WTC11 (cell line): ENCODE measurements at regions not wholly inside any gene's neighbourhood (a gene's known extent, or its start where the extent isn't known, plus 50 kb on each side); places are given as distances from the start of the nearest gene placed in this dataset.

Experiments used
- GTF2I ChIP-seq: fragments of 250-450 bp; sonication (Bioruptor Pico); conservative IDR thresholded peaks from 2 replicates; pipeline ENCODE4 v1.4.0; 2021; ENCODE audit warnings: mild to moderate bottlenecking
- NFE2L1 ChIP-seq: sonication (generic); formaldehyde crosslinking; IDR thresholded peaks from 2 replicates; pipeline ENCODE4 v1.8.1; 2023; ENCODE audit warnings: missing genetic modification reagents
- NR1H2 ChIP-seq: sonication (generic); formaldehyde crosslinking; IDR thresholded peaks from 2 replicates; pipeline ENCODE4 v1.9.0; 2021; ENCODE audit warnings: mild to moderate bottlenecking, moderate library complexity, missing genetic modification reagents
- SP1 ChIP-seq: sonication (generic); formaldehyde crosslinking; conservative IDR thresholded peaks from 2 replicates; pipeline ENCODE4 v1.8.1; 2022; ENCODE audit warnings: missing genetic modification reagents
- TEAD4 ChIP-seq: sonication (generic); formaldehyde crosslinking; IDR thresholded peaks from 2 replicates; pipeline ENCODE4 v1.8.0; 2022; ENCODE audit warnings: mild to moderate bottlenecking, missing genetic modification reagents
- ZNF232 ChIP-seq: sonication (generic); formaldehyde crosslinking; IDR thresholded peaks from 2 replicates; pipeline ENCODE4 v1.8.0; 2022; ENCODE audit warnings: mild to moderate bottlenecking, missing genetic modification reagents
- TF ChIP-seq, protein P1 (sequence below): fragments of 200-600 bp; IDR thresholded peaks from 2 replicates; pipeline ENCODE4 v1.8.0; 2022; ENCODE audit warnings: antibody characterized with exemption
- TF ChIP-seq, protein P2 (sequence below): sonication (generic); formaldehyde crosslinking; IDR thresholded peaks from 2 replicates; pipeline ENCODE4 v1.8.1; 2023; ENCODE audit warnings: mild to moderate bottlenecking, missing genetic modification reagents, borderline replicate concordance
- TF ChIP-seq, protein P3 (sequence below): sonication (generic); formaldehyde crosslinking; IDR thresholded peaks from 2 replicates; pipeline ENCODE4 v1.8.0; 2023; ENCODE audit warnings: mild to moderate bottlenecking, missing genetic modification reagents
- TF ChIP-seq, protein P4 (sequence below): sonication (generic); formaldehyde crosslinking; IDR thresholded peaks from 2 replicates; pipeline ENCODE4 v1.8.0; 2022; ENCODE audit warnings: mild to moderate bottlenecking, missing genetic modification reagents
- TF ChIP-seq, protein P5 (sequence below): sonication (generic); formaldehyde crosslinking; IDR thresholded peaks from 2 replicates; pipeline ENCODE4 v1.8.1; 2023; ENCODE audit warnings: mild to moderate bottlenecking, missing genetic modification reagents, moderate library complexity
- TF ChIP-seq, protein P6 (sequence below): sonication (generic); formaldehyde crosslinking; IDR thresholded peaks from 2 replicates; pipeline ENCODE4 v1.8.0; 2022; ENCODE audit warnings: mild to moderate bottlenecking, missing genetic modification reagents
- TF ChIP-seq, protein P7 (sequence below): sonication (generic); formaldehyde crosslinking; IDR thresholded peaks from 2 replicates; pipeline ENCODE4 v1.8.1; 2022; ENCODE audit warnings: mild to moderate bottlenecking, moderate library complexity, missing genetic modification reagents

DNA sequence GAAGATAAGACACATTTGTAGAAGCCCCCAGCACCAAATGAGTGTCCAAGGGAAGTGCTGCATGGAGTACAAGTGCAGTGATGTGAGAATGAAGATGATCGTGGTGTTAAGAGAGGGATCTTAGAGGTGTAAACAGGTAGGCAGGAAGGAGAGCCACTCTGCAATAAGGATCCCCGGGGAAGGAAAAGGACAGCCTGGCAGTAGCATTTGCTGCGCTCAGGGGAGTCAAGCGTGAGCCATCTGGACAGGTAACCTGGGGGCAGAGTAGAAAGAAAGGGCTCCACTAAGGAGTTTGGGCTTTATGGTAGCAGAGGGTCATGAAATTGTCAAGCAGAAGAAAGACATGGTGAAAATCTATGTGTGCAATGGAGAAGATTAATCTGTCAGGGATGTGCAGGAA is 587.2 kb downstream of the BUD13 start:
- TF ChIP-seq NFE2L1 (CRISPR knock-in tag) (no peak), SP1 (CRISPR knock-in tag) (no peak), GTF2I (CRISPR knock-in tag) (no peak), TEAD4 (CRISPR knock-in tag) (no peak), NR1H2 (no peak), ZNF232 (no peak)
- TF ChIP-seq, protein P1, sequence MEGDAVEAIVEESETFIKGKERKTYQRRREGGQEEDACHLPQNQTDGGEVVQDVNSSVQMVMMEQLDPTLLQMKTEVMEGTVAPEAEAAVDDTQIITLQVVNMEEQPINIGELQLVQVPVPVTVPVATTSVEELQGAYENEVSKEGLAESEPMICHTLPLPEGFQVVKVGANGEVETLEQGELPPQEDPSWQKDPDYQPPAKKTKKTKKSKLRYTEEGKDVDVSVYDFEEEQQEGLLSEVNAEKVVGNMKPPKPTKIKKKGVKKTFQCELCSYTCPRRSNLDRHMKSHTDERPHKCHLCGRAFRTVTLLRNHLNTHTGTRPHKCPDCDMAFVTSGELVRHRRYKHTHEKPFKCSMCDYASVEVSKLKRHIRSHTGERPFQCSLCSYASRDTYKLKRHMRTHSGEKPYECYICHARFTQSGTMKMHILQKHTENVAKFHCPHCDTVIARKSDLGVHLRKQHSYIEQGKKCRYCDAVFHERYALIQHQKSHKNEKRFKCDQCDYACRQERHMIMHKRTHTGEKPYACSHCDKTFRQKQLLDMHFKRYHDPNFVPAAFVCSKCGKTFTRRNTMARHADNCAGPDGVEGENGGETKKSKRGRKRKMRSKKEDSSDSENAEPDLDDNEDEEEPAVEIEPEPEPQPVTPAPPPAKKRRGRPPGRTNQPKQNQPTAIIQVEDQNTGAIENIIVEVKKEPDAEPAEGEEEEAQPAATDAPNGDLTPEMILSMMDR, result no peak
- TF ChIP-seq, protein P2, sequence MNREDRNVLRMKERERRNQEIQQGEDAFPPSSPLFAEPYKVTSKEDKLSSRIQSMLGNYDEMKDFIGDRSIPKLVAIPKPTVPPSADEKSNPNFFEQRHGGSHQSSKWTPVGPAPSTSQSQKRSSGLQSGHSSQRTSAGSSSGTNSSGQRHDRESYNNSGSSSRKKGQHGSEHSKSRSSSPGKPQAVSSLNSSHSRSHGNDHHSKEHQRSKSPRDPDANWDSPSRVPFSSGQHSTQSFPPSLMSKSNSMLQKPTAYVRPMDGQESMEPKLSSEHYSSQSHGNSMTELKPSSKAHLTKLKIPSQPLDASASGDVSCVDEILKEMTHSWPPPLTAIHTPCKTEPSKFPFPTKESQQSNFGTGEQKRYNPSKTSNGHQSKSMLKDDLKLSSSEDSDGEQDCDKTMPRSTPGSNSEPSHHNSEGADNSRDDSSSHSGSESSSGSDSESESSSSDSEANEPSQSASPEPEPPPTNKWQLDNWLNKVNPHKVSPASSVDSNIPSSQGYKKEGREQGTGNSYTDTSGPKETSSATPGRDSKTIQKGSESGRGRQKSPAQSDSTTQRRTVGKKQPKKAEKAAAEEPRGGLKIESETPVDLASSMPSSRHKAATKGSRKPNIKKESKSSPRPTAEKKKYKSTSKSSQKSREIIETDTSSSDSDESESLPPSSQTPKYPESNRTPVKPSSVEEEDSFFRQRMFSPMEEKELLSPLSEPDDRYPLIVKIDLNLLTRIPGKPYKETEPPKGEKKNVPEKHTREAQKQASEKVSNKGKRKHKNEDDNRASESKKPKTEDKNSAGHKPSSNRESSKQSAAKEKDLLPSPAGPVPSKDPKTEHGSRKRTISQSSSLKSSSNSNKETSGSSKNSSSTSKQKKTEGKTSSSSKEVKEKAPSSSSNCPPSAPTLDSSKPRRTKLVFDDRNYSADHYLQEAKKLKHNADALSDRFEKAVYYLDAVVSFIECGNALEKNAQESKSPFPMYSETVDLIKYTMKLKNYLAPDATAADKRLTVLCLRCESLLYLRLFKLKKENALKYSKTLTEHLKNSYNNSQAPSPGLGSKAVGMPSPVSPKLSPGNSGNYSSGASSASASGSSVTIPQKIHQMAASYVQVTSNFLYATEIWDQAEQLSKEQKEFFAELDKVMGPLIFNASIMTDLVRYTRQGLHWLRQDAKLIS (CRISPR knock-in tag), result no peak
- TF ChIP-seq, protein P3, sequence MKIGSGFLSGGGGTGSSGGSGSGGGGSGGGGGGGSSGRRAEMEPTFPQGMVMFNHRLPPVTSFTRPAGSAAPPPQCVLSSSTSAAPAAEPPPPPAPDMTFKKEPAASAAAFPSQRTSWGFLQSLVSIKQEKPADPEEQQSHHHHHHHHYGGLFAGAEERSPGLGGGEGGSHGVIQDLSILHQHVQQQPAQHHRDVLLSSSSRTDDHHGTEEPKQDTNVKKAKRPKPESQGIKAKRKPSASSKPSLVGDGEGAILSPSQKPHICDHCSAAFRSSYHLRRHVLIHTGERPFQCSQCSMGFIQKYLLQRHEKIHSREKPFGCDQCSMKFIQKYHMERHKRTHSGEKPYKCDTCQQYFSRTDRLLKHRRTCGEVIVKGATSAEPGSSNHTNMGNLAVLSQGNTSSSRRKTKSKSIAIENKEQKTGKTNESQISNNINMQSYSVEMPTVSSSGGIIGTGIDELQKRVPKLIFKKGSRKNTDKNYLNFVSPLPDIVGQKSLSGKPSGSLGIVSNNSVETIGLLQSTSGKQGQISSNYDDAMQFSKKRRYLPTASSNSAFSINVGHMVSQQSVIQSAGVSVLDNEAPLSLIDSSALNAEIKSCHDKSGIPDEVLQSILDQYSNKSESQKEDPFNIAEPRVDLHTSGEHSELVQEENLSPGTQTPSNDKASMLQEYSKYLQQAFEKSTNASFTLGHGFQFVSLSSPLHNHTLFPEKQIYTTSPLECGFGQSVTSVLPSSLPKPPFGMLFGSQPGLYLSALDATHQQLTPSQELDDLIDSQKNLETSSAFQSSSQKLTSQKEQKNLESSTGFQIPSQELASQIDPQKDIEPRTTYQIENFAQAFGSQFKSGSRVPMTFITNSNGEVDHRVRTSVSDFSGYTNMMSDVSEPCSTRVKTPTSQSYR (CRISPR knock-in tag), result no peak
- TF ChIP-seq, protein P4, sequence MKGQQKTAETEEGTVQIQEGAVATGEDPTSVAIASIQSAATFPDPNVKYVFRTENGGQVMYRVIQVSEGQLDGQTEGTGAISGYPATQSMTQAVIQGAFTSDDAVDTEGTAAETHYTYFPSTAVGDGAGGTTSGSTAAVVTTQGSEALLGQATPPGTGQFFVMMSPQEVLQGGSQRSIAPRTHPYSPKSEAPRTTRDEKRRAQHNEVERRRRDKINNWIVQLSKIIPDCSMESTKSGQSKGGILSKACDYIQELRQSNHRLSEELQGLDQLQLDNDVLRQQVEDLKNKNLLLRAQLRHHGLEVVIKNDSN (CRISPR knock-in tag), result no peak
- TF ChIP-seq, protein P5, sequence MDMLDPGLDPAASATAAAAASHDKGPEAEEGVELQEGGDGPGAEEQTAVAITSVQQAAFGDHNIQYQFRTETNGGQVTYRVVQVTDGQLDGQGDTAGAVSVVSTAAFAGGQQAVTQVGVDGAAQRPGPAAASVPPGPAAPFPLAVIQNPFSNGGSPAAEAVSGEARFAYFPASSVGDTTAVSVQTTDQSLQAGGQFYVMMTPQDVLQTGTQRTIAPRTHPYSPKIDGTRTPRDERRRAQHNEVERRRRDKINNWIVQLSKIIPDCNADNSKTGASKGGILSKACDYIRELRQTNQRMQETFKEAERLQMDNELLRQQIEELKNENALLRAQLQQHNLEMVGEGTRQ, result no peak
- TF ChIP-seq, protein P6, sequence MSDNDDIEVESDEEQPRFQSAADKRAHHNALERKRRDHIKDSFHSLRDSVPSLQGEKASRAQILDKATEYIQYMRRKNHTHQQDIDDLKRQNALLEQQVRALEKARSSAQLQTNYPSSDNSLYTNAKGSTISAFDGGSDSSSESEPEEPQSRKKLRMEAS (CRISPR knock-in tag), result no peak
- TF ChIP-seq, protein P7, sequence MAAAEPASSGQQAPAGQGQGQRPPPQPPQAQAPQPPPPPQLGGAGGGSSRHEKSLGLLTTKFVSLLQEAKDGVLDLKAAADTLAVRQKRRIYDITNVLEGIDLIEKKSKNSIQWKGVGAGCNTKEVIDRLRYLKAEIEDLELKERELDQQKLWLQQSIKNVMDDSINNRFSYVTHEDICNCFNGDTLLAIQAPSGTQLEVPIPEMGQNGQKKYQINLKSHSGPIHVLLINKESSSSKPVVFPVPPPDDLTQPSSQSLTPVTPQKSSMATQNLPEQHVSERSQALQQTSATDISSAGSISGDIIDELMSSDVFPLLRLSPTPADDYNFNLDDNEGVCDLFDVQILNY (CRISPR knock-in tag), result no peak
